ENCODE measurements at regions not wholly inside any gene's neighbourhood (a gene's known extent, or its start where the extent isn't known, plus 50 kb on each side); places are given as distances from the start of the nearest gene placed in this dataset.

DNA sequence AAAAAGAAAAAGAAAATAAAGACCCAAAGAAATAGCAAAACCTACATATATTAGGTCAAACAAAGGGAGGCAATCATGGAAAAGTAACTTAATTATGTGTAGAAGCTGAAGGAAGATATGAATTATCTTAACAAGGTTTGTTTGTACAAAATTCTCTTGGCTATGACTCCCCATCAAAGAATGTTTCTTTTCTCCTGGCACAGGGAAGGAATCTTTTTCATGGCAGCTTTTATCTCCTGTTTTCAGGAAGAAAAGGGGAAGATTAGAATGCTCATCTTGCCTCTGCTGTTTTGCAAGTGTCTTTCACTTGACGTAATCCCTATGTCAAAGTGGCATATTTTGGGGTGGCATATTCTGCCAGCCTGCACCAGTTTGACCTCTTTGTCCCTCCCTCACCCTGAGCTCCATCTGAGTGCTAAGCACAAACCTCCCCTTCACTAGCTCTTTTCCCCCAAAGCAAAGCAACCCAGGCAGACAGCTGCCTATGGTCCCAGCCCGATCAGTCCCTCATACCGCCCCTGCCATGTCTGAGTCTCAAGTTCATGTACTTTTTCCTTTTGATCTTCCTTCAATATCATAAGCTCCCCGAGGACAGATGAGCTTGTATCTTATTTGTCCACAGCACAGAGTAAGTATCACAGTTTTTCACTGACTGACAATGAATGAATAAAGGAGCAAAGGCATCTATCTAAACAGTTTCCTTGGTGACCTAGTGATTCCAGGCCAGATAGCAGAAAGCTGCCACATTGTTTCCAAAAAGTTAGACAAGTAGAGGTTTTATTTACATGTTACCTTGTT lies 242.8 kb upstream of the ANKRD55 start:
- peaks cover 0 to 3% of the 10 kb centered on the region in 2 donors for H3K36me3 Mint-ChIP-seq
- WGBS (ENCODE audit: insufficient coverage), result 100% methylated on average over 2 of the region's 4 CpGs
- H3K27me3 ChIP-seq (ENCODE audit: control insufficient read depth in 2 of 2, insufficient read depth in 2 of 2, low read length in 2 of 2), result no peaks in the 10 kb centered on the region
- H3K9me3 ChIP-seq (replicated peaks in 1 of 2; ENCODE audit: control insufficient read depth in 1 of 2, insufficient read depth in 1 of 2, low read length in 2 of 2), result no peaks in the 10 kb centered on the region
- H3K27ac ChIP-seq (ENCODE audit: low read depth in 1 of 2, low read length in 2 of 2), result peak overlapping the region in 1 of 2 donors; percentile 58
- H3K36me3 ChIP-seq (replicated peaks in 1 of 2; ENCODE audit: control insufficient read depth in 1 of 2, insufficient read depth in 2 of 2, low read length in 2 of 2), result no peaks in the 10 kb centered on the region
- no peaks in the 10 kb centered on the region for H4K20me1 ChIP-seq (ENCODE audit: insufficient read depth, low read length)
- H2AFZ ChIP-seq (ENCODE audit: insufficient read depth, low read depth, low read length, poor library complexity, severe bottlenecking), result peak overlapping the region; percentile 2
- peaks cover 25 to 35% of the 10 kb centered on the region in 2 donors for H3K4me1 ChIP-seq (ENCODE audit: control insufficient read depth in 1 of 2, insufficient read depth in 2 of 2, low read length in 2 of 2)
- no peak overlapping the region for H3K4me3 ChIP-seq (replicated peaks in 1 of 3; ENCODE audit: low read depth in 2 of 3, low read length in 3 of 3)
- no peak for DNase-seq
- no peak overlapping the region for H3K9ac ChIP-seq (ENCODE audit: insufficient read depth, low read length, poor library complexity, severe bottlenecking)
- no peak overlapping the region for H3K4me2 ChIP-seq (replicated peaks; ENCODE audit: extremely low read depth, low read length, poor library complexity, severe bottlenecking)
- TF ChIP-seq, protein P1, sequence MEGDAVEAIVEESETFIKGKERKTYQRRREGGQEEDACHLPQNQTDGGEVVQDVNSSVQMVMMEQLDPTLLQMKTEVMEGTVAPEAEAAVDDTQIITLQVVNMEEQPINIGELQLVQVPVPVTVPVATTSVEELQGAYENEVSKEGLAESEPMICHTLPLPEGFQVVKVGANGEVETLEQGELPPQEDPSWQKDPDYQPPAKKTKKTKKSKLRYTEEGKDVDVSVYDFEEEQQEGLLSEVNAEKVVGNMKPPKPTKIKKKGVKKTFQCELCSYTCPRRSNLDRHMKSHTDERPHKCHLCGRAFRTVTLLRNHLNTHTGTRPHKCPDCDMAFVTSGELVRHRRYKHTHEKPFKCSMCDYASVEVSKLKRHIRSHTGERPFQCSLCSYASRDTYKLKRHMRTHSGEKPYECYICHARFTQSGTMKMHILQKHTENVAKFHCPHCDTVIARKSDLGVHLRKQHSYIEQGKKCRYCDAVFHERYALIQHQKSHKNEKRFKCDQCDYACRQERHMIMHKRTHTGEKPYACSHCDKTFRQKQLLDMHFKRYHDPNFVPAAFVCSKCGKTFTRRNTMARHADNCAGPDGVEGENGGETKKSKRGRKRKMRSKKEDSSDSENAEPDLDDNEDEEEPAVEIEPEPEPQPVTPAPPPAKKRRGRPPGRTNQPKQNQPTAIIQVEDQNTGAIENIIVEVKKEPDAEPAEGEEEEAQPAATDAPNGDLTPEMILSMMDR (IDR thresholded peaks at IDR 0.05), result no peak
- peaks cover 0 to 3% (median 0%) of the 10 kb centered on the region in 7 donors for H3K9me3 Mint-ChIP-seq
- no peak overlapping the region for H3K4me3 Mint-ChIP-seq
- no peaks in the 10 kb centered on the region for H3K79me2 ChIP-seq (ENCODE audit: insufficient read depth, low read length)
- peaks cover 38% of the 10 kb centered on the region for H3K4me1 Mint-ChIP-seq
- peak overlapping the region in 6 of 7 donors; percentile 3 to 84 (median 50) for H3K27ac Mint-ChIP-seq
- H3K27me3 Mint-ChIP-seq (ENCODE audit: low read depth in 3 of 3), result peaks cover 0 to 2% (median 0%) of the 10 kb centered on the region in 3 donors
- intact Hi-C loops (cut with micrococcal nuclease), result no loop called here

- WGBS (ENCODE audit: insufficient coverage), result no CpG with 5 or more reads among the region's 2 CpGs
- no peak overlapping the region for H3K4me2 ChIP-seq (replicated peaks; ENCODE audit: extremely low read depth, low read length, poor library complexity, severe bottlenecking)
- H3K36me3 ChIP-seq (replicated peaks in 1 of 2; ENCODE audit: control insufficient read depth in 1 of 2, insufficient read depth in 2 of 2, low read length in 2 of 2), result no peaks in the 10 kb centered on the region
- H2AFZ ChIP-seq (ENCODE audit: insufficient read depth, low read depth, low read length, poor library complexity, severe bottlenecking), result no peak overlapping the region
- Mint-ChIP-seq H3K4me3 (no peak overlapping the region), H3K27me3 (ENCODE audit: low read depth in 3 of 3) (peaks cover 0 to 3% (median 2%) of the 10 kb centered on the region in 3 donors), H3K9me3 (peaks cover 0 to 3% (median 0%) of the 10 kb centered on the region in 7 donors), H3K27ac (no peak overlapping the region), H3K36me3 (peaks cover 0 to 2% of the 10 kb centered on the region in 2 donors), H3K4me1 (peaks cover 30% of the 10 kb centered on the region)
- H3K9me3 ChIP-seq (replicated peaks in 1 of 2; ENCODE audit: control insufficient read depth in 1 of 2, insufficient read depth in 1 of 2, low read length in 2 of 2), result no peaks in the 10 kb centered on the region
- intact Hi-C loops (cut with micrococcal nuclease), result no loop called here
- H3K27me3 ChIP-seq (ENCODE audit: control insufficient read depth in 2 of 2, insufficient read depth in 2 of 2, low read length in 2 of 2), result no peaks in the 10 kb centered on the region
- H3K4me1 ChIP-seq (ENCODE audit: control insufficient read depth in 1 of 2, insufficient read depth in 2 of 2, low read length in 2 of 2), result peaks cover 9 to 19% of the 10 kb centered on the region in 2 donors
- no peak overlapping the region for H3K4me3 ChIP-seq (replicated peaks in 1 of 3; ENCODE audit: low read depth in 2 of 3, low read length in 3 of 3)
- no peaks in the 10 kb centered on the region for H4K20me1 ChIP-seq (ENCODE audit: insufficient read depth, low read length)
- no peak for DNase-seq
- TF ChIP-seq, protein P1 (IDR thresholded peaks at IDR 0.05), result no peak
- no peak overlapping the region for H3K27ac ChIP-seq (ENCODE audit: low read depth in 1 of 2, low read length in 2 of 2)
- no peak overlapping the region for H3K9ac ChIP-seq (ENCODE audit: insufficient read depth, low read length, poor library complexity, severe bottlenecking)
- no peaks in the 10 kb centered on the region for H3K79me2 ChIP-seq (ENCODE audit: insufficient read depth, low read length)
These were observed 238.6 kb upstream of the ANKRD55 start for GRCh38 chr5:56471707-56472106.
